Chondrocyte (in vitro differentiated cells): ENCODE measurements at regions not wholly inside any gene's neighbourhood (a gene's known extent, or its start where the extent isn't known, plus 50 kb on each side); places are given as distances from the start of the nearest gene placed in this dataset.

Experiments
- DNase-seq: peaks from one replicate; pipeline ENCODE4 v3.0.0; 2021; ENCODE audit warnings: mixed read lengths, low spot score
- H3K27ac Mint-ChIP-seq: one replicate; pipeline ENCODE4 v1.8.0; 2021; ENCODE audit warnings: mild to moderate bottlenecking, moderate library complexity, mixed read lengths; ENCODE audit not compliant: unreplicated experiment
- H3K27me3 Mint-ChIP-seq: 2 replicates; pipeline ENCODE4 v1.8.0; 2021; ENCODE audit warnings: low read depth, mixed read lengths
- H3K36me3 Mint-ChIP-seq: 2 replicates; pipeline ENCODE4 v1.8.0; 2021; ENCODE audit warnings: low read depth, mixed read lengths
- H3K4me1 Mint-ChIP-seq: 2 replicates; pipeline ENCODE4 v1.8.0; 2021; ENCODE audit warnings: low read depth, mild to moderate bottlenecking, mixed read lengths
- H3K4me3 Mint-ChIP-seq: one replicate; pipeline ENCODE4 v1.8.0; 2021; ENCODE audit warnings: mild to moderate bottlenecking, moderate library complexity, mixed read lengths; ENCODE audit not compliant: unreplicated experiment
- H3K9me3 Mint-ChIP-seq: 2 replicates; pipeline ENCODE4 v1.8.0; 2021; ENCODE audit warnings: low read depth, mixed read lengths
- CTCF ChIP-seq: fragments of 200-600 bp; sonication (generic); IDR thresholded peaks from 2 replicates; pipeline ENCODE4 v1.5.0; 2021; ENCODE audit warnings: antibody characterized with exemption, mild to moderate bottlenecking, moderate library complexity

- no peak for DNase-seq
- Mint-ChIP-seq H3K4me1 (peaks cover 60% of the 10 kb centered on the region), H3K27me3 (no peaks in the 10 kb centered on the region), H3K9me3 (no peaks in the 10 kb centered on the region), H3K36me3 (no peaks in the 10 kb centered on the region), H3K27ac (no peak overlapping the region), H3K4me3 (no peak overlapping the region)
- no peak for TF ChIP-seq CTCF
These were observed 63.5 kb downstream of the DNTTIP2 start for GRCh38 chr1:93815366-93816110.

- H3K4me3 Mint-ChIP-seq, result no peak overlapping the region
- no peak for DNase-seq
- H3K27me3 Mint-ChIP-seq, result no peaks in the 10 kb centered on the region
- no peaks in the 10 kb centered on the region for H3K36me3 Mint-ChIP-seq
- peaks cover 60% of the 10 kb centered on the region for H3K4me1 Mint-ChIP-seq
- H3K27ac Mint-ChIP-seq, result no peak overlapping the region
- TF ChIP-seq CTCF, result no peak
- no peaks in the 10 kb centered on the region for H3K9me3 Mint-ChIP-seq
These were observed 64.1 kb downstream of the DNTTIP2 start for GRCh38 chr1:93814795-93815340.

- TF ChIP-seq CTCF, result peak; percentile 97
- Mint-ChIP-seq H3K9me3 (no peaks in the 10 kb centered on the region), H3K27ac (no peak overlapping the region), H3K4me1 (peaks cover 60% of the 10 kb centered on the region), H3K36me3 (no peaks in the 10 kb centered on the region), H3K4me3 (no peak overlapping the region), H3K27me3 (no peaks in the 10 kb centered on the region)
- DNase-seq, result no peak
These were observed 64.8 kb downstream of the DNTTIP2 start for GRCh38 chr1:93814059-93814794.

- peaks cover 57% of the 10 kb centered on the region for H3K4me1 Mint-ChIP-seq
- no peak overlapping the region for H3K4me3 Mint-ChIP-seq
These were observed 65.9 kb downstream of the DNTTIP2 start for GRCh38 chr1:93813076-93813475.

More at GRCh38 chr1:93813076-93813475, 65.9 kb downstream of the DNTTIP2 start:
- H3K9me3 Mint-ChIP-seq, result peaks cover 10% of the 10 kb centered on the region
- peak overlapping the region; percentile 9 for H3K27ac Mint-ChIP-seq
- H3K36me3 Mint-ChIP-seq, result peaks cover 5% of the 10 kb centered on the region
- no peaks in the 10 kb centered on the region for H3K27me3 Mint-ChIP-seq
- DNase-seq, result no peak
- TF ChIP-seq CTCF, result no peak
